Neural crest cell (in vitro differentiated cells): ENCODE measurements at regions not wholly inside any gene's neighbourhood (a gene's known extent, or its start where the extent isn't known, plus 50 kb on each side); places are given as distances from the start of the nearest gene placed in this dataset.

Experiments
- DNase-seq: peaks from one replicate; pipeline ENCODE4 v3.0.0; 2021; ENCODE audit warnings: low read depth, mixed read lengths, low spot score
- H3K27ac Mint-ChIP-seq: one replicate; pipeline ENCODE4 v1.8.0; 2021; ENCODE audit warnings: mild to moderate bottlenecking, mixed read lengths; ENCODE audit not compliant: unreplicated experiment
- H3K27me3 Mint-ChIP-seq: 2 replicates; pipeline ENCODE4 v1.8.0; 2021; ENCODE audit warnings: low read depth, mild to moderate bottlenecking, mixed read lengths
- H3K36me3 Mint-ChIP-seq: 2 replicates; pipeline ENCODE4 v1.8.0; 2021; ENCODE audit warnings: low read depth, mild to moderate bottlenecking, mixed read lengths
- H3K4me1 Mint-ChIP-seq: 2 replicates; pipeline ENCODE4 v1.8.0; 2021; ENCODE audit warnings: mixed read lengths
- H3K4me3 Mint-ChIP-seq: one replicate; pipeline ENCODE4 v1.8.0; 2021; ENCODE audit warnings: mild to moderate bottlenecking, mixed read lengths
- H3K9me3 Mint-ChIP-seq: 2 replicates; pipeline ENCODE4 v1.8.0; 2021; ENCODE audit warnings: mixed read lengths
- TF ChIP-seq, protein P1 (sequence below): fragments of 200-600 bp; sonication (generic); conservative IDR thresholded peaks from 2 replicates; pipeline ENCODE4 v1.5.0; 2021; ENCODE audit warnings: antibody characterized with exemption, mild to moderate bottlenecking

DNA sequence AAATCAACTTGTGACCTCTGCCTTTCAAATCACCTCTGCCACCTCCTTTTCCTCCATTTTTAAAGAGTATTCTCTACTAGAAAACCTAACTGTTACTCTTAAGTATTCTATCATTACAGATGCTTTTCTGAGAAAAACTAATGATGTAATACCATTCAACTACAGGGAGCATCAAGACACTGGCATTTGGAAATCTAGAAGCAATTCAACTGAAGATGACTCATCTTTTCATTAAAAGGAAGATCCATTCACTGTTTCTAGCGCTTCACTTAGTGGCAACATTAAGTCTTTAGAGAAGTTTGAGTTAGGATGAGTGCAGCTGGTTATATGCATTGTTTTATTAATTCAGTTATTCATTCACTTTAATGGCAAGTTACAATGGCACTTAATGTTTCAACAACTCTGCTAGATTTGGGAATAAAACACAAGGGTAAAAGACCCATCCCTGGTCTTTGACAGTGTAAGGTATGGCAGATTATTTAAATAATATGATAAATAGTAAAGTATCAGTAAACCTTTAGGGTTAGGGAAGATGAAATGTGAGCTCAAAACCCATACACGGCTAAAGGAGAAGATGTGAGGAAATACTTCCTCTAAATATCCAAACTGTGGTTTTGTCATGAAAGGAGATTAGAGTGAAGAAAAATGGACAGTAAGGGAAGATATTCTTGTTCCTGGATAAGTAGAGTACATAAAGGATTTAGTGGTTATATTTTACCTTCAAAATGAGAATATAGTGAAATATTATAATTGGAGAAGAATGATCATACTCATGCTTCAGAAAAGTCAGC is 61.7 kb downstream of the KCNJ2 start:
- TF ChIP-seq, protein P1, sequence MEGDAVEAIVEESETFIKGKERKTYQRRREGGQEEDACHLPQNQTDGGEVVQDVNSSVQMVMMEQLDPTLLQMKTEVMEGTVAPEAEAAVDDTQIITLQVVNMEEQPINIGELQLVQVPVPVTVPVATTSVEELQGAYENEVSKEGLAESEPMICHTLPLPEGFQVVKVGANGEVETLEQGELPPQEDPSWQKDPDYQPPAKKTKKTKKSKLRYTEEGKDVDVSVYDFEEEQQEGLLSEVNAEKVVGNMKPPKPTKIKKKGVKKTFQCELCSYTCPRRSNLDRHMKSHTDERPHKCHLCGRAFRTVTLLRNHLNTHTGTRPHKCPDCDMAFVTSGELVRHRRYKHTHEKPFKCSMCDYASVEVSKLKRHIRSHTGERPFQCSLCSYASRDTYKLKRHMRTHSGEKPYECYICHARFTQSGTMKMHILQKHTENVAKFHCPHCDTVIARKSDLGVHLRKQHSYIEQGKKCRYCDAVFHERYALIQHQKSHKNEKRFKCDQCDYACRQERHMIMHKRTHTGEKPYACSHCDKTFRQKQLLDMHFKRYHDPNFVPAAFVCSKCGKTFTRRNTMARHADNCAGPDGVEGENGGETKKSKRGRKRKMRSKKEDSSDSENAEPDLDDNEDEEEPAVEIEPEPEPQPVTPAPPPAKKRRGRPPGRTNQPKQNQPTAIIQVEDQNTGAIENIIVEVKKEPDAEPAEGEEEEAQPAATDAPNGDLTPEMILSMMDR, result no peak
- no peak for DNase-seq
- Mint-ChIP-seq H3K4me1 (peaks cover 15% of the 10 kb centered on the region), H3K27ac (no peak overlapping the region), H3K27me3 (no peaks in the 10 kb centered on the region), H3K9me3 (peaks cover 8% of the 10 kb centered on the region), H3K4me3 (no peak overlapping the region), H3K36me3 (peaks cover 2% of the 10 kb centered on the region)

DNA sequence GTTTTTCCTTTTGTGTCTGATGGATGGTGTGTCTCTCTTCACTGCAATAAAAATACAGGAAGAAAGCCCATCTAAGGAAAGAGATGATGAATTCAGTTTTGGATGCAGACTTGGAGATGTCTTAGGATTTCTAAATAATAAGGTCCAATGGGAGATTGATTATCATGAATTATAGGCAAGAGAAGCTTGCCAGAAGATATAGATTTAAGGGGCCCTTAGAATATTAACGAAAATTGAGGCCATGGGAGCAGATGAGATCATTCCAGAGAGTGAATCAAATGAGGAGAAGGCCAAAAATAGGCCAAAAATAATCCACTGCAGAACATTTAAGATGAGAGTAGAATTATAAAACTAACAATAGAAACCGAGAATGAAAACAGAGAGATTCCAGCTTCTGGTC is 63.1 kb downstream of the KCNJ2 start:
- peaks cover 14% of the 10 kb centered on the region for H3K9me3 Mint-ChIP-seq
- H3K27ac Mint-ChIP-seq, result no peak overlapping the region
- no peaks in the 10 kb centered on the region for H3K27me3 Mint-ChIP-seq
- no peak overlapping the region for H3K4me3 Mint-ChIP-seq
- H3K4me1 Mint-ChIP-seq, result peaks cover 15% of the 10 kb centered on the region
- H3K36me3 Mint-ChIP-seq, result peaks cover 2% of the 10 kb centered on the region
- DNase-seq, result no peak
- TF ChIP-seq, protein P1, result no peak

DNA sequence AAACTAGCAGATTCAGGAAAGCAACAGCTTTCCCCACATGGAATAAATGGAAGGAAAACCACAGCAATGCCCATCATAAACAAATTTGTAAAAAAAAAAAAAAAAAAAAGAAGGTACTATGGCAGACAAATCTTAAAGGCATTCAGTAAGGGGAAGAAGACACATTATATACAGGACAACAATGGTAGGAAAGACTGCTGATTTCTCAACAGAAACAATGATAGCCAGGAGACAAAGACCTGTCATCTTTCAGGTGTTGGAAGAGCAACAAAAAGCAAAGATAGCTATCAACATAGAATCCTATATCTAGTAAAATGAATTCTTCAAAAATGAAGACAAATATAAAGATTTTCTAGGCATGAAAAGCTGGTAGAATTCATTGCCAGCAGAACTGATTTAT is 65.9 kb downstream of the KCNJ2 start:
- Mint-ChIP-seq H3K27ac (no peak overlapping the region), H3K36me3 (peaks cover 2% of the 10 kb centered on the region), H3K4me1 (peaks cover 15% of the 10 kb centered on the region), H3K9me3 (peaks cover 14% of the 10 kb centered on the region), H3K27me3 (no peaks in the 10 kb centered on the region), H3K4me3 (no peak overlapping the region)
- TF ChIP-seq, protein P1, result no peak
- DNase-seq, result no peak

DNA sequence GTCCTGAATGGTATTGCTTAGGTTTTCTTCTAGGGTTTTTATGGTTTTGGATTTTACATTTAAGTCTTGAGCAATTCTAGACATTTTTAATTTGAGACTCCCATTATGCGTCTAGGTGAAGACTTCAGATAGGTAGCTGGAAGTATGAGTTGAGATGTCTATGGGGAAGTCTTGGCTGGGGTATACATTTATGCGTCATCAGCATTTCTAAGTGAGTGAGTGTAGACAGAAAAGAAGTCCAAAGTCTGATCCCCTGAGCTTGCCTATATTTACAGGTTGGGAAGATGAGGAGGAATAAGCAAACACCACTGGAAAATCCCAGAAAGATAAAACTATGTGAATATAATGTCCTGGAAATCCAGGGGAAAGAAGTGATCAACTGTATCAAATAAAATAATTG is 68.9 kb downstream of the KCNJ2 start:
- no peaks in the 10 kb centered on the region for H3K27me3 Mint-ChIP-seq
- TF ChIP-seq, protein P1, result no peak
- DNase-seq, result no peak
- no peak overlapping the region for H3K4me3 Mint-ChIP-seq
- peaks cover 2% of the 10 kb centered on the region for H3K36me3 Mint-ChIP-seq
- H3K27ac Mint-ChIP-seq, result no peak overlapping the region
- peaks cover 14% of the 10 kb centered on the region for H3K9me3 Mint-ChIP-seq
- peaks cover 2% of the 10 kb centered on the region for H3K4me1 Mint-ChIP-seq

DNA sequence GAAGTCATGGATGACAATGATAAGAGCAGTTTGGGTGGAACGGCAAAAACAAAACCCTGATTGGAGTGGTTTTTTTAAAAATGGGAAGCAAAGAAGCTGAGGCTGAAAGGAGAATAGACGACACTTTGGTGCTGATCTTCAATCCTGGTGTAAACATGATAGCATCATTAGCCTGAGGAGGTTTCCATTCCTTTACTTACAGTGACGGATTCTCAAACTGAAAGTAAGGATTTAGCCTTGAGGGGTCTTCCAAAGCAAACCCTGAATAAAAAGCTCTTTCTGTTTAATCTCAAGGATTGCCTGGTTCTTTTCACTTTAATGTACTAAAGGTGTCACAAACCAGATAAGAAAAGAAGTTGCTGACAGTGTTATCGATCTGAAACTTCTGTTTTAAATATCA is 69.3 kb downstream of the KCNJ2 start:
- no peaks in the 10 kb centered on the region for H3K4me1 Mint-ChIP-seq
- DNase-seq, result no peak
- no peak overlapping the region for H3K27ac Mint-ChIP-seq
- H3K9me3 Mint-ChIP-seq, result peaks cover 14% of the 10 kb centered on the region
- no peak overlapping the region for H3K4me3 Mint-ChIP-seq
- no peaks in the 10 kb centered on the region for H3K27me3 Mint-ChIP-seq
- TF ChIP-seq, protein P1, result no peak
- peaks cover 2% of the 10 kb centered on the region for H3K36me3 Mint-ChIP-seq
